Fibroblast of upper back skin (primary cell): ENCODE measurements at regions not wholly inside any gene's neighbourhood (a gene's known extent, or its start where the extent isn't known, plus 50 kb on each side); places are given as distances from the start of the nearest gene placed in this dataset.
A peak's percentile ranks its signal among the peaks of the same experiment; 100 is the strongest.

Experiments
- DNase-seq: peaks from one replicate; pipeline ENCODE4 v3.0.0-alpha.2; 2013

GRCh38 chrX:126886997-126887396 is 67.5 kb downstream of the PRR32 start:
- no peak for DNase-seq

DNA sequence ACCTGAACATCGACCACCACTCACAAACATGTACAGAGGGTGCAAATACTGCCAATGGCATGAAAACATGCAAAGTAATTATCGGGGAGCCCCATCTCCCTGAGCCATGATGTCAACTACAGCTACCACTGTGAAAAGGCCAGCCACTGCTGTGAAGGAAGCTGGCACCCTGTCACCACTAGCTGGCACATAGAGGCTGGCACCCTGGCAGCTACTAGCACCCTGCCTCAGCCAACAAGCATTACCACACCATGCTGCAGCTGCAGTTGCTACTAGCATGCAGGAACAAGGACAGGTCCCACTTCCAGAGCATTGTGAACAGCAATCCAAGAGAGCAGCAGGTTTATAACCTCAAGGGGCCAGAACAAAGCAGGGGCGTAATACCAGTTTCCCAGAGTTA is 81.4 kb downstream of the PRR32 start:
- no peak for DNase-seq

- no peak for DNase-seq
Measured at GRCh38 chrX:126929071-126929470, 109.5 kb downstream of the PRR32 start.

GRCh38 chrX:126967225-126967624 is 147.7 kb downstream of the PRR32 start:
- DNase-seq, result no peak

DNA sequence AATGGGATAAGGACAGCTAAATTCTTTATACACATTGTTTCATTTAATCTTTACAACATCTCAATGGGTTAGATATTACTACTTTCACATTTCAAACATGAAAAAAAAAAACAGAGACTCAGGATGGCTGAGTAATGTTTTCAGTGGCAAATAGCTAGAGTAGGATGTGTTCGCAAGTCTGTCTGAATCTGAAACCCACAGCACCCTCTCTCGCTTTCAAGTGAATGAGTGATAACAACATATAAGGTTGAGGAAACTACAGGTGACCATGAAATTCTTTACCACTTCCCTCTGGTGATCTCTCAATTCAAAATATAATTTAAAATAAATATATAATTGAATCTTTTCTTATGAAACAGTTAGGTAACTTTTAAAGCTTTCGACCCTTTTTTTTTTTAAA is 162.6 kb downstream of the PRR32 start:
- DNase-seq, result no peak

DNA sequence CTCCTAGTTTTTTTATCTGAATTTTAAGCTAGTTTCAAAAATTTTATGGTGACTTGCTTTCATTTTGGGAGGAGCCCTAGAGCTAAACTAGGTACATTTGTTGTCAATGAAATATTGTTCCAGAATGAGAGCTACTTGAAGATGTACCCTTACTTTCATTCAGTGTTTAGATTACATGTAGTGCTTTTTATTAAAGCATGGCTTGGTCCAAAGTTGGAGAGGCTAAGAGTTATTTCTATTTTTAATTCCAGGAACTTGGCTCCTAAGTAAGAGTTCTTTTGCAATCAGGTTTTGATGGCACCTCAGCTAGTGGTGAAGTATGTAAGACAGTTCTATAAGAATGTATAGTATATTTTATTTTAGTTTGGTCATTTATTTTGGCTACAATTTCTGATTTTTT is 165.5 kb downstream of the PRR32 start:
- no peak for DNase-seq

DNA sequence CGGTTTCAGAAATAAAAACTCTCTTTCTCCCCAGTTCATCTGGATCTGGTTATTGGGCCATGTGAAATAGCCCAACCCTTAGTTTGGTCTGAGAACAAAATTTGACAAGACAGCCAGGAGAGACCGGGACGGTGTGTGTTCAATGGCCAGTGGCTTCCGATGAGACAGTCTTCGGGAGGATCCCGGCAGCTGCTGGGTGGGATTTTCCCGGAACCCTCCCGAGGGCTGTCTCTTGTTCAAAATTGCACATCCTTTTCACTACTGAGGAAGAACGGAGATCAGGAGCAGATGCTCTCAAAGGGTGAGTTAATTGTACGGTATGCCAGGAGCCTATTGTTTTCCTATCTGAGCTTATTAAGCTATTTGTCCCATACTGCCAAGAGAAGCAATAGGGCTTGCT is 166.5 kb downstream of the PRR32 start:
- DNase-seq, result no peak

DNA sequence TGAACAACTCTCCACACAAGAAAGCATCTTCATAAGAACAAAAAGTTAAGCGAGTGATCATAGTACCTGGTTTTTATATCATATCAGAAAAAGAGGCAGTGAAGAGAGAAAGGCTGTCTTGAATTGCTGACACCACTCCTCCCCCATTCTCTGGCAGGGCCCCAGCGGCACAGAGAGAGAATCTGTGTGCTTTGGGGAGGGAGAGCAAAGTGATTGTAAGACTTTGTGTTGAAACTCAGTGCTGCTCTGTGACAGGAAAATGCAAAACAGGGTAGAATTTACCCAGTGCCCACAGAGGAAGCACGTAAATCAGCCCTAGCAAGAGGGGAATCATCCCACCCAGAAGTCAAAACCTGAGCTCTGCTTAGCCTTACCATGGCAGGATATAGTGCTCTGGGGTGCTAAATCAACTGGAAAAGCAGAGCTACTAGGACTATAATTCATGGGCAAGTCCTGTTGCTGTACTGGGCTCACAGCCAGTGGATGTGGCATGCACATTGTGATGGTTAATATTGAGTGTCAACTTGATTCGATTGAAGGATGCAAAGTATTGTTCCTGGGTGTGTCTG is 174.6 kb downstream of the PRR32 start:
- DNase-seq, result no peak

- no peak for DNase-seq
Measured at GRCh38 chrX:127011629-127012028, 192.1 kb downstream of the PRR32 start.

- DNase-seq, result no peak
Measured at GRCh38 chrX:127025013-127025412, 205.5 kb downstream of the PRR32 start.

- peak; percentile 16 for DNase-seq
Measured at GRCh38 chrX:127030016-127030748, 210.7 kb downstream of the PRR32 start.

- peak; percentile 27 for DNase-seq
Measured at GRCh38 chrX:127037159-127037558, 217.6 kb downstream of the PRR32 start.

DNA sequence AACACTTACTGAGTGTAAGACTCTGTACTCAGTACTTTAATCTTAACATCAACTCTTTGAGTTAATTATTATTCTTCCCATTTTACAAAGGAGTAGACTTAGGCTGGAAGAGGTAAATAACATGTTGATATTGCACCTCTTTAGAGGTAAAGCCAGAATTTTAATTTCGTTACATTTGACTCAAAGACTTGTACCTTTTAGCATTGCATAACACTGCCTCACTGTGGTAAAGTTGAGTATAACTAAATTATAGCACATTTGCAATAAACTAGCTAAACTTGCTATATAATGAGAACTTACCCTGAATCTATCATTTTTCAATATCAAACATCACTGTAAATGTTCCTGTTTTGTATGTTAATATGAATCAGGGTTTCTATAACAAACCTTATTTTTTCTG is 218.5 kb downstream of the PRR32 start:
- no peak for DNase-seq

- no peak for DNase-seq
Measured at GRCh38 chrX:127057891-127058619, 238.5 kb downstream of the PRR32 start.

- DNase-seq, result no peak
Measured at GRCh38 chrX:127085939-127086338, 266.4 kb downstream of the PRR32 start.

DNA sequence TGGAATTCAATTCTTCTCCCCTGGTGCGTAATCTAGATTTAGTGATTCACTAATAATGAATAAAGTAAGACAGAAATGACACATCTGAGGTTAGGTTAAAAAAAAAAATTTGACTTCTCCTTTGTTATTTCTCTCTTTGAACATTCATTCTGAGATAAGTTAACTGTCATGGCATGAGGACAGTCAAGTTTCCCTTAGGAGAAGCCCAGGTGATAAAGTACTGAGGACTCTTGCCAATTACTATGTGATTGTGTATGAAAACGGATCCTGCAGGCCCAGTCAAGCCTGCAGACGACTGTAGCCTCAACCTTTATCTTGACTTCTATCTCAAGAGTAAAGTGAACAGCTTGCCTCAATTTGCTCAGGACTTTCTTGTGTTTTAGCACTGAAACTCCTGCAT is 293.2 kb downstream of the PRR32 start:
- DNase-seq, result no peak

DNA sequence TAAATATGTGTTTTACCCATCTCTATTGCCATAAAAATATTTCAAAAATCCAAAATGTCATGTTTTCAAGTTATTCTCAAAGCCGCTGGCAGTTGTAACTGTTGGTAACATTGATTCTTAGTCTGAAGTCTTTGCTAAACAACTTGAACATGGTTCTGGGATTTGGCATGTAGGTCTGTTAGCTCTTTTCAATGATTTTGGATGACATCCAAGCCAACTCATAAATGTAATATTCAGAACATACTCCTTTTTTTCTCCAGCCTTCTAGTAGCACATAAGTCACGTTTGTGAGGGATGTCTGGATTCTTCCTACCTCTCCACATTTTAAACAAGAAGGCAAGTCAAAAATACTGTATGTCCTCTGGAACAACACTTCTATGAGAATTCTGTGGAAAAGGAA is 305.3 kb downstream of the PRR32 start:
- DNase-seq, result no peak

- DNase-seq, result no peak
Measured at GRCh38 chrX:127128282-127128681, 308.8 kb downstream of the PRR32 start.

- no peak for DNase-seq
Measured at GRCh38 chrX:127129510-127129909, 310.0 kb downstream of the PRR32 start.

GRCh38 chrX:127138218-127138617 is 318.7 kb downstream of the PRR32 start:
- DNase-seq, result no peak

GRCh38 chrX:127177966-127178365 is 358.4 kb downstream of the PRR32 start:
- DNase-seq, result no peak

GRCh38 chrX:127187095-127187494 is 367.6 kb downstream of the PRR32 start:
- DNase-seq, result no peak

- DNase-seq, result no peak
Measured at GRCh38 chrX:127190381-127190780, 370.9 kb downstream of the PRR32 start.

DNA sequence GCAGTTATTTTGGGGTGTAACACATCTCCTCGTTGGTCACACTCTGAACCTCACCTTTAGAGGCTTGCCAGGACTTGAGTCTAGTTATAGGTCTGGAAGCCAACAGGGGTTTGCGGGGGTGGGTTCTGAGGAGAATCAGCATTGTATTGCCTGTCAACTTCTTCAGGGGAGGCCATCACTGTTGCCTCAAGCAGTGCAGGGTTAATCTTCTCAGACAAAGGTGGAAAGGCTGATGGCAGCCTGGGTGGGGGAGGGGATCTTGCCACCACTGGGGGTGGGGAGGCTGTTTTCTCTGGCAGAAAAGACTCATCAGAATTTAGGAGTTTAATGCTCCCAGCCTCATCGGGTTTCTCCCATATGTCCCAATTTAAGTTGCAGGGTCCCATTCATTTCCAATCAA is 387.8 kb downstream of the PRR32 start:
- no peak for DNase-seq
